8988T (cell line): ENCODE measurements at regions not wholly inside any gene's neighbourhood (a gene's known extent, or its start where the extent isn't known, plus 50 kb on each side); places are given as distances from the start of the nearest gene placed in this dataset.

Source experiments
- DNase-seq: peaks from one replicate; pipeline ENCODE4 v3.0.0; 2011

DNA sequence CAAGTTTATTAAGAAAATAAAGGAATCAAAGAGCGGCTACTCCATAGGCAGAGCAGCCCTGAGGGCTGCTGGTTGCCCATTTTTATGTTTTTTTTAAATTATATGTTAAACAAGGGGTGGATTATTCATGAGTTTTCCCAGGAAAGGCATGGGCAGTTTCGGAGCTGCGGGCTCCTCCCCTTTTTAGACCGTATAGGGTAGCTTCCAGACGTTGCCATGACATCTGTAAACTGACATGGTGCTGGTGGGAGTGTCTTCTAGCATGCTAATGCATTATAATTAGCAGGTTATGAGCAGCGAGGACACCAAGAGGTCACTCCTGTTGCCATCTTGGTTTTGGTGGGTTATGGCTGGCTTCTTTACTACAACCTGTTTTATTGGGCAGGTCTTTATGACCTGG is 301.8 kb downstream of the TFAP2C start:
- DNase-seq, result no peak

DNA sequence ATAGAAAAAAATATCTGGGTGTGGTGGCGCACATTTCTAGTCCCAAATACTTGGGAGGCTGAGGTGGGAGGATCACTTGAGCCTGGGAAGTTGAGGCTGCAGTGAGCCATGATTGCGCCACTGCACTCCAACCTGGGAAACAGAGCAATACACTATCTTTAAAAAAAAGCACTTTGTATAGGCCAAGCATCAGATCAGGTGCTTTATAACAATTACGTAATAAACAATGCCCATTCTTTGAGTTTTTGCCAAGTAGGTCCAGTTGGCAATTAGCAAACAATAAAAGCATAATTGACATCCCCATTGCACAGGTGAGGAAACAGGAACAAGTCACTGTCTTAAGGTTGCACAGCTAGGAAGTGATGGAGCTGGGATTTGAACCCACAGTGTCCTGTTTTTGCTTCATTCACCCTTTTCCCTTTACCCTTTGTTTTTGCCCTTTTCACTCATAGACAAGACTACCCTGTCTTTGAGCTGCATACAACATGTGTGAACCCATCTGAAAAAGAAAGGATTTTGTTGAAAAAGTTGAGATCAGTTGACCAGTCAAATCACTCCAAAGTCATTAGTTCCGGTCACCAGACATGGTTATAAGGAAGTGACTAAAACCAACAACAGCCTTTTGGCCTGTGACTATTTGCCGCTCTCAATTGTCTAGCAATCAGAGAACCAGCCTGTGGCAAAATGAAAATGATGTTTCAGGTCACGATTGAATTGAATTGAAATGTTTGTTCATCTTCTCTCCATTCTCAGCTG is 303.6 kb downstream of the TFAP2C start:
- DNase-seq, result no peak

GRCh38 chr20:56933331-56933698 is 304.2 kb downstream of the TFAP2C start:
- no peak for DNase-seq

DNA sequence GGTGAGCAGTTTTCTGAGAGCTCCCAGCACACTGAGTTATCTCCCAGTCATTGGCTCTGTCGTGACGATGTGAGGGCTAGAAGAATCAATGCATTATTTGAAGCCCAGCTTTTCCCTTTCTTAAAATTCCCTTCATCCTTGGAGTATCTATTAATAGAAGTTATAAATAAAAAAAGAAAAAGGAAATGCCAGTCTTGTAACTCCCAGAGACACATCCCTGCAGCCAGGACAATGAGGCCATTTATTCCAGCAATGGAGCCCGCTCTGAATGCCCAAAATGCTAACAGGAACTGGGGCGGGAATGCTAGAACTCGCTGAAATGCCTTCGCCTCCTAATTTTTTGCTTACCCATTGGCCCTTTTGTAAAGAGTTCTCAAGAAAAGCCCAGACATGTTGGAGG is 305.8 kb downstream of the TFAP2C start:
- DNase-seq, result no peak

DNA sequence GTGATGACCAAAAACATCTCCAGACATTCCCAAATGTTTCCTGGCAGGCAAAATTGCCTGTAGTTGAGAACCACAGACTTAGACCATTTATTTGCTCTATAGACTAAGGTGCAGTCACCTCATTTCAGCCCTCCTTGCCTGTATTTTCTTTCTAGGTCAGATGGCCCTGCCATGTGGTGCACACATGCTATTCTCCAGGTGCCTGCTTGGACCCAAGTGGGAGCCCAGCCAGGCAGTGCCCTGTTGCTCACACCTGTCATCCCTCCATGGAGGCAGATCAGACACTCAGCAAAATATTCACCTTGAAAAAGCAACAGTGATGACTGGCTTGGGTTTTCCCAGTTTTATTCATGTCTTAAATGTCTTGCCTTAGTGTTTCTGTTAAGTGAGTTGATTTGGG is 311.4 kb downstream of the TFAP2C start:
- DNase-seq, result no peak

DNA sequence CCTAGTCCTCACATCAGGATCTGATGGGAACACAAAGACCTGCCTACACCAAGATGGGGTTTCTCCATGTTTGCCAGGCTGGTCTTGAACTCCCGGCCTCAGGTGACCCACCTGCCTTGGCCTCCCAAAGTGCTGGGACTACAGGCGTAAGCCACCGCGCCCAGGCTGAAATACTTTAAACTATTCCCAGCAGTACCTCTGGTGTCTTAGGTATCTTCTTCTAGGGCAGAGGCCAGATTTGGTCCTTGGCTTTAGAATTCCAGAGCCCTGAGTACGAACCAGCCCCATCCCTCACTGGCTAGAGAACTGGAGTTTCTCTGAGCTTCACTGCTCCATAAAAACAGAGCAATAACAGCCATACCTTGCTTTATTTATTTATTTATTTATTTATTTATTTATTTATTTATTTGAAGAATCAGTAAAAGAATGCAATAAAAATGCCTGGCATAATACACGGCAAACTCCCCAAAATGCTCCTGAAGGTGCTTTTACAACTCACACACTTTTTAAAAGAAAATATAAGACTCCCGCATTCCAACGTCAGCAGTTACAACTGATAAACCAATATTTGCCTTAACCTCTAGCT is 312.1 kb downstream of the TFAP2C start:
- no peak for DNase-seq

DNA sequence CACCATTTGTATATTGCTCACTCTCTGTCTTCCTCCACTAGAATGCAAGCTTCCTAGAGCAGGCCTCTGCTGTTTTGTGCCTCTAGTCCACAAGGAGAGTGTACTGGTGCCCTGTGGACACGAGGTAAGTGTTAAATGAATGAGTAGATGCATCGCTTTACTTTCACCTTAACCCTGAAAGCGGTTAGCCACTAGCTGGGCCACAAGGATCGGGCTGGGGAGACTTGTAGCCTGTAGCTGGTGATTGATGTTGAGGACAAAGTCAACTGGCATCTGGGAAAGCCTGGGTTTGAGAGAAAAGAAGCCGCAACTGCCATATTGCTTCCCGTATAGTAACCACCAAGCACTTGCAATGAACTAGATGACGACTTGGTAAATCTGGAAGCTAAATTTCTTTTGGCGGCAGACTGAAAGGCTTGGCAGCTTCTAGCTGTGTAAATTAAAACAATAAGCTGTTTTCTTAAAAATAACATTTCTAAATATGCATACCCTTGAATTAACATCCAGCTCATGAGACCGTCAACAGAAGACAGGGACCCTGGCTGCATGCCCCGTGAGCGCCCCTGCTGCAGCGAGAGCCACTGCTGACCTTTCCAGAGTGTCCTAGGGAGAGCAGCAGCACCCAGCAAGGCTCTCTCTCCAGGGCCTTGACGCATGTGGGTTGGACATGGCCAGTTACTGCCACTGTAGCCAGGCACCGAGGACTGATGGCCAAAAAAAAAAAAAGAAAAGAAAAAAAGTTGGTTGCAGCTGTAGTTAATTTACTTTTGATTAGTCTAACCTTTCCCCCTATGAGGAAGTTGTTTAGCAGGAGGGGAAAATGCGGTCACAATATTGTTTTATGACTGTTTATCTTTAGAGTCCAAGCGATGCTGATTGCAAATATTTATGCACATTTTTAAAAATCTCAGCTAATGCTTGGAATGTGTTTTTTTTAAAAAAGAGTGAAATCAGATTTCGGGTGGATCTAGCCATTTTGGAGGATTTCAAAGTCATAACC is 315.1 kb downstream of the TFAP2C start:
- no peak for DNase-seq

DNA sequence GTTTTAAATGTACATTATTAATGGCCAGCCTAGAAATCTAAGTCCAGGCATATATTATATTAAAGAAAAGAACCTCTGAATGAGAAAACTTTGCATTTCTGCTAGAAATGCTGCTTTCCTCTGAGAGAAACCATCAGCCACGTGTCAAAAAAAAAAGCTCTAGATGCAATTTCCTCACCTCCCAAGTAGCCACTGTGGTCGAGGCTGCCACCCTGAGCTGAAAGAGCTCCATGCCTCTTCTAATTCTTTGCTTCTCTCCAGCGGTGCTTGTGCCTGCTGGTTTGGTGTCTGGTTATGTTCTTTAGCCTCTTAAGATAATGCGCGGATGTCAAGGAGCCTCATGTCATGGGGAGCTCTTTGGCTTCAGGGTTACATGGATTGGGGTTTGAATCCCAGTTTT is 316.0 kb downstream of the TFAP2C start:
- no peak for DNase-seq

DNA sequence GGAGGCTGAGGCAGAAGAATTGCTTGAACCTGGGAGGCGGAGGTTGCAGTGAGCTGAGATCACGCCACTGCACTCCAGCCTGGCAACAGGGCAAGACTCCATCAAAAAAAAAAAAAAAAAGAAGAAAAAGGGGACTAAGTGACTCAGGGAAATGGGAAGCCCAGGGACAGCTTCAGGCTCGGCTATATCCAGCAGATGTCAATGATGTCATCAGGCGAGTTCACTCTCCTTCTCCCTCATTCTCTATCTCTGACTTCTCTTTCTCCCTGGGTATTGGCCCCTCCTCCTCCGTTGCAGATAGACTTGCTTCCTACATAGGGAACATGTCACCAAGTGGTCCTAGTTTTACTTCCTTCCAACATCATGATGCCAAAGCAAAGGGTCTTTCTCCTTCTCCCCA is 316.8 kb downstream of the TFAP2C start:
- DNase-seq, result no peak

DNA sequence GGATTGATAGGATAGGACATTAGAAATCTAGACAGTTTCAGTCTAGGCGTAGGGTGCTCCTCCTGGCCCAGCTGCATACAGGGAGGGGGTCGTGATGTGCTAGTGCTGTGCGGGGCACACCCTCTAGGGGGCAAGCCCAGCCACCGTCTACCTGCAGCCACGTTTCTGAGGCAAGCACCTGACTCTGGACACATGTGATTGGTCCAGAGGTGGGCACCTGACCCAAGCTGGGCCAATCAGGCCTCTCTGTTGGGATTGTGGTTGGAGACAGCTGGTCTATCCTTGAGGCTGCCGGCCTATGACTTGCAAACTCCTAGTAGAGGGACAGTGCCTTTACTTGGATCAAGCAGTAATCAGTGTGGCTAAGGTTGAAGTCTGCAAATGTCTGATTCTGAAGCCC is 317.1 kb downstream of the BMP7 start:
- DNase-seq, result no peak

DNA sequence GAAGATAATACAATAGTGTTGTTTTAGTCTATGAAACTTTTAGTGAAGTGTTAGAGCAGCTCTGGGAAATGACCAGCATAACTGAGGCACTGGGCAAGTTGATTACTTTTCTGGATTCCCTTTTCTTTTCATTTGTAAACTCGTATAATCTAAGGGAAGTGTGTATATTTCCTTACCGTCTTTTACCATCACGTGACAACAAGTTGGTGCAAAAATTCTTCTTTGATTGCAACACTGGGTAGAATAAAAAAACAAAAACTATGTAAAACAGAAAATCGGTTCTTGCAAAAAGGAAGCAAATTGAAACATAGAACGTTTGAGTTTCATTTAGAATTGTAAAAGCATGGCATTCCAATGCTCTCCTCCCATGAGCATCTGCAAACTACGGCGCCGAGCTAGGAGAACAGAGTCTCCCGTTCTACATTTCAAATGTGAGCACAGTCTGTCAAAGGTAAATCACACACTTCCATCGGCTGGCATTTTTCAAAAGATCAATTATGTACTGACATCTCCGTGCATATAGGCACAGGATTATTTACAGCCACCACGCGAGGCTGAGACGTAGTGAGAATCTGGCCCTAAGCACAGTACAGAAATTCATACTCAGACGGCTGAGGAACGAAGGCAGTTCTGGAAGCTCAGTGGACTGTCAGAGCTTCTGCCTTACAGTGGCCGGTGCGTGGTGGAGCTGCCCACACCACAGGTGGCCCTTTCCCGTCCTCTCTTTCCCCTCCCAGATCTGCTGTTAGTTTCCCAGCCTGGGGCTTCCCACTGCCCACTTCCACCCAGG is 314.0 kb downstream of the BMP7 start:
- DNase-seq, result no peak

GRCh38 chr20:56953048-56953586 is 313.3 kb downstream of the BMP7 start:
- DNase-seq, result no peak

DNA sequence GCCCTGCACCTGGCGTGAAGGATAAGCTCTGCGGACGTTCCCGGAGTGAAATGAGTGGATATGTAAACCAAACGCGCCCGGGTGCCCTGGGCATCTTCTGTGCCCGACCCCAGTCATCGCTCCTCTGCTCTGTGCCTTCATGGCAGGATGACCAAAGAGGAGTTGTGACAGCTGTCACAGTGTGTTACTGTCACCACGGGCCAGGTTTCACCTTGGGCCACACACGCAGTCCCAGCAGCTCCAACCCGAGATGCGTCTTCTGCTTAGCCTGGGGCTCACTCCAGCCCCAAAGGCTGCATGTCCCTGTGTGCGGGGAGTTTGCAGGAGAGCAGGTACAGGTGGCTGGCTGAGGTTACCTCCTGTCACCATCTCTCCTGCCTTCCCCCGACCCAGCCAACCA is 311.6 kb downstream of the BMP7 start:
- no peak for DNase-seq

- no peak for DNase-seq
Measured at GRCh38 chr20:56955680-56956079, 310.8 kb downstream of the BMP7 start.

DNA sequence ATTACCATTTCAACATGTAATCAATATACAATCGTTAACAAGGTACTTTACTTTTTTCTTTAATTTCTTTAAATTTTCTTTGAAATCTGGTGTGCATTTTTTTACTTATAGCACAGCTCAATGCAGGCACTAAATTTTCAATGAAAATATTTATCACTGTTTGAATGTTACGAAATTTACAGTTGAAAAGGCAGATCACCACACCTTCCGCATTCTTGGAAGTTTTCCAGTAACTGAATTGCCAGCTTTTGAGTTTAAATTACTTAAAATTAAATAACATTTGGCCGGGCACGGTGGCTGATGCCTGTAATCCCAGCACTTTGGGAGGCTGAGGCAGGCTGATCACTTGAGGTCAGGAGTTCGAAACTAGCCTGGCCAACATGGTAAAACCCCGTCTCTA is 309.9 kb downstream of the BMP7 start:
- DNase-seq, result no peak

GRCh38 chr20:56957737-56958553 is 308.5 kb downstream of the BMP7 start:
- DNase-seq, result no peak

GRCh38 chr20:56964901-56965300 is 301.5 kb downstream of the BMP7 start:
- DNase-seq, result no peak

GRCh38 chr20:56967916-56968315 is 298.5 kb downstream of the BMP7 start:
- DNase-seq, result no peak

- no peak for DNase-seq
Measured at GRCh38 chr20:56968376-56969048, 297.9 kb downstream of the BMP7 start.

- DNase-seq, result peak; percentile 66
Measured at GRCh38 chr20:56974499-56975250, 291.8 kb downstream of the BMP7 start.
